Retinal pigment epithelial cell (primary cell): ENCODE measurements at regions not wholly inside any gene's neighbourhood (a gene's known extent, or its start where the extent isn't known, plus 50 kb on each side); places are given as distances from the start of the nearest gene placed in this dataset.

Experiments used
- DNase-seq: peaks from one replicate; pipeline ENCODE4 v3.0.0-alpha.2; 2010; ENCODE audit warnings: low read depth
- H3K4me3 ChIP-seq: 2 replicates; pipeline ENCODE4 v1.5.1; 2011; ENCODE audit warnings: mild to moderate bottlenecking, low read length, control low read depth, moderate library complexity
- TF ChIP-seq, protein P1 (sequence below): conservative IDR thresholded peaks from 2 replicates; pipeline ENCODE4 v1.5.1; 2011; ENCODE audit warnings: low read depth, low read length, control low read depth, inconsistent platforms

DNA sequence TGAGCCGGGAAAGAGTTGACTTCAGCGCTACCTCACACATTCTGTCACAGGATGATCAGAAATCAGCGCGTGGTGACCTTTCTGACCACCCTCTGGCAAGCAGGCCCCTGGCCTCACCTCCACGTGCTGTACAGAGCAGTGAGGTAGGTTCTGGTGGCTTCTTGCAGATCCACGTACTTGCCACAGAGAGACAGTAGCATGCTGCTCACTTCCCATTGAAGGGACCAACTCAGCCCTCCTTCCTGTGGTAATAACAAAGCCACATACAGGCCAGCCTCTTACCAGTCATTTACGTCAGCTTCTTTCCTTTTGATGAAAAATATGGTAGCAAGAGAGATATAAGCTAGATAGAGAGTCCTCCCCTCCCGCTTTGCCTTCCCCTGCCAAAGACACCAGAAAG, 200.7 kb downstream of the CHRM3 start:
- TF ChIP-seq, protein P1, sequence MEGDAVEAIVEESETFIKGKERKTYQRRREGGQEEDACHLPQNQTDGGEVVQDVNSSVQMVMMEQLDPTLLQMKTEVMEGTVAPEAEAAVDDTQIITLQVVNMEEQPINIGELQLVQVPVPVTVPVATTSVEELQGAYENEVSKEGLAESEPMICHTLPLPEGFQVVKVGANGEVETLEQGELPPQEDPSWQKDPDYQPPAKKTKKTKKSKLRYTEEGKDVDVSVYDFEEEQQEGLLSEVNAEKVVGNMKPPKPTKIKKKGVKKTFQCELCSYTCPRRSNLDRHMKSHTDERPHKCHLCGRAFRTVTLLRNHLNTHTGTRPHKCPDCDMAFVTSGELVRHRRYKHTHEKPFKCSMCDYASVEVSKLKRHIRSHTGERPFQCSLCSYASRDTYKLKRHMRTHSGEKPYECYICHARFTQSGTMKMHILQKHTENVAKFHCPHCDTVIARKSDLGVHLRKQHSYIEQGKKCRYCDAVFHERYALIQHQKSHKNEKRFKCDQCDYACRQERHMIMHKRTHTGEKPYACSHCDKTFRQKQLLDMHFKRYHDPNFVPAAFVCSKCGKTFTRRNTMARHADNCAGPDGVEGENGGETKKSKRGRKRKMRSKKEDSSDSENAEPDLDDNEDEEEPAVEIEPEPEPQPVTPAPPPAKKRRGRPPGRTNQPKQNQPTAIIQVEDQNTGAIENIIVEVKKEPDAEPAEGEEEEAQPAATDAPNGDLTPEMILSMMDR: no peak
- no peak for DNase-seq
- H3K4me3 ChIP-seq: no peak overlapping the region

DNA sequence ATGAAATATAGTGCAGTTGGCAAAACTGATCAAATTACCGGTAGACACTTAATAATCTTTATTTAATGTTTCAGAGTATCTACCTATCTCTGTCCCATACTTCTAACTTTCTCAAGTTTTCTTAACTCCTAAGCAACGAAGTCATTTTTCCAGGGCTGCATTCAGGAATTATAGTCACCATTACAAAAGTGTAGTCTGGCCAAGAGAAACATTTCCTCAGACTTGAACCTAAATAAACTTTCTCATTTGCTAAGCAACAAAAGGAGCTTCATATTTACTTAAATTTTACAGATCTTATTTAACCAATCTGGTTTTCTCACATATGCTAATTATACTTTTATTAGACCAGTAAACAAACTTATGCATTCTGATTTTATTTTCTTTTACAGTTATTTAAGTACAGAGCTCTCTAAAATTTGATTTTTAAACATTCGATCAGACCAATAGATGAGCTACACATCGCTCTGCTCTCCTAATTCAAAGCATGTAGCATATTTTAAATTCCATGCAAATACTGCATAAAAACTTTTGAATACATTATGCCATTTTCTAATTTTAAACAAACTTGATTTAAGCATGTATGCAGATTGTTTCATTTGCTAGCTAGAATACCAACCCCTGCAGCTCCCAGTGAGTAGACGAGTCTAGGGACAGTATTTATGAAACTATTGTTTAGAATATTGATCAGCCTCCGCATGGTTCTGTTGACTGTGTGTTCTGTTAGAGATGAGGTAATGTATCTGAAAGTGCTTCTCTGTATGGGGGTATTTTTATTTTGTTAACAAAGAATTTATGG, 201.4 kb downstream of the CHRM3 start:
- TF ChIP-seq, protein P1: no peak
- H3K4me3 ChIP-seq: no peak overlapping the region
- no peak for DNase-seq

DNA sequence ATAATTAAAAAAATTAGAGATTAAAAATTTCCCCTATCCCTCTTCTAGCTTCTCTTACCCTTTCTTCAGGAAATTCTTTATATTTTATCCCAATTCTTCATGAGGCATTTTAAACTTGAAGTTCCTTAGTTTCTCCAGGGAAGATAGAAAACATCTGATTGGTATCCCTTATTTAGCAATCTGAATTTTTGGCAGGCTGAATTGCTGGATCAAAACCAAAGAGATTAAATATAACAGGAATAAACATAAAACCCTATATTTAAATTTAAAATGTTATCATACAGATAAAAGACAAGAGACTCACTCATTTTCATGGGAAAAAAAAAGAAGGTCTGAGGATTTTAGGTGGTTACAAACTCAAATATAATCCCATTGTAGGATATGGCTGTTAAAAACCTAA, 204.2 kb downstream of the CHRM3 start:
- no peak overlapping the region for H3K4me3 ChIP-seq
- DNase-seq: no peak
- TF ChIP-seq, protein P1: no peak

DNA sequence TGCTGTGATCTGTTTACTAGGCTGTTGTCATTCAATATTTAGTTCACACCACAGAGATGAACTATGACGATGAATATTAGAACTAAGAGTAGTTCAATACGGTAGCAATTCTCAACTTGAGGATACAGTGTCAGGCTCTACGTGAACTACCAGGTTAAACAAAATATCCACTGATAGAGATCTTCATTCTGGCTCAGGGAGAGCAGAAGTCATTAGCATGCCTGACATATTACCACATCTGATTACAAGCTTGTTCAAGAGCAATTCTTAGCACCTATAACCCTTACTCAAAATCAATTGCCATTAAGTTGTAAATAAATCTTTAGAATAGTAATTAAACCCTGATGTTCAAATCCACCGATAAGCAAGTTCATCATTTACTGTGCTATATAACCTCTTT, 207.2 kb downstream of the CHRM3 start:
- DNase-seq: no peak
- TF ChIP-seq, protein P1: no peak
- H3K4me3 ChIP-seq: no peak overlapping the region

DNA sequence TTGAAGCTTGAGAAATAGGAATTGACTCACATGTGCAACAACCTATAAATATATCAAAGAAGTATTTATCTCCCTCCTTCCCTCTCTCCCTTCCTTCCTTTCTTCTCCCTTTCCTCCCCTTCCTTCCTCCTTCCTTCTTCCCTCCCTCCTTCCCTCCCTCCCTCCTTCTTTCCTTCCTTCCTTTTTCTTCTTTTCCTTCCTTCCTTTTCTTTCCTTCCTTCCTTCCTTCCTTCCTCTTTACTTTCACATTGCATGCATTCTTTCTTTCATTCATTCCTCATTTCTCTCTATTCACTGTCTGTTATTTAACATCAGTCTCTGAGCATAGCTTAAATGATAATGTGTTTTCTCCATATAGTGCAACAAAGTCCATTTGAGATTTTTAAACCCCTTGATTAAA, 214.2 kb downstream of the CHRM3 start:
- DNase-seq: no peak
- TF ChIP-seq, protein P1: no peak

DNA sequence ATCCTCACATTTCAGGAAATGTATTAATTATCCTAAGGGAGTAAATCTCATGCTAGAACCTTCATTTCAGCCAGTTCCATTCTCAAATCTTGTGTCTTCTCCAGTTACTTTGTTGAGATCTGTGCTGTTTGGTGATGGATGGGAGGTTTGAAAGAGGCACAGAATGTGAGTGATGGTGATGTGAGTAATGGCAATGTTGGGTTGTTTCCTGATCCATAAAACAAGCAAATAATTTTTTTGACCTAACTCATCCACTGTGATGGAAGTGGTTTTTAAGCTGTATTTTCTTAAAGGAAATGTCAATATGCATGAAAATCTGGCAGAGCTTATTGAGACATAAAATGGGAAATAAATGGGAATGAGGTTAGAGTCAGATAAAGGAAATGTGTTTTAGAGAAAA, 214.7 kb downstream of the CHRM3 start:
- TF ChIP-seq, protein P1: no peak
- no peak for DNase-seq
- H3K4me3 ChIP-seq: no peak overlapping the region

More for the DNA sequence above, 214.2 kb downstream of the CHRM3 start:
- H3K4me3 ChIP-seq: no peak overlapping the region

DNA sequence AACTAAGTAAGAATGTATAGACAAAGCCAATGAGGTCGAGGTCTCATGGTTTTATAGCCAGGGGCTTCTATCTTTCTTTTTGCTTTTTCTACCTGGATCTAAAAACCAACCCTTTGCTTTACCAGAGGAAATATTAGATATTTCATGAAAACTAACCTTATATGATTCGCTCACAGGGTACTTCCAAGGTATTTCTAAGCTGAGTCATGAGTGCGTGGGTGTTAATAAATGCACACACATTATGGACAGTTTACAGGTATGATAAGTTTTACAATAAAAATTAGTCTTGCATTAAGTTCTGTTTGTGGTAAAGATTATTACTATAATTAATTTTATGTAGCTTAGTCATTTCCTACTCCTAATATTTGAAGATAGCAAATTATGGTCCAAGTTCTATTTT, 217.2 kb downstream of the CHRM3 start:
- TF ChIP-seq, protein P1: no peak
- H3K4me3 ChIP-seq: no peak overlapping the region
- no peak for DNase-seq
